AML-193 (cell line): ENCODE measurements at regions not wholly inside any gene's neighbourhood (a gene's known extent, or its start where the extent isn't known, plus 50 kb on each side); places are given as distances from the start of the nearest gene placed in this dataset.

Experiments used
- DNase-seq, 2 experiments: peaks; one replicate each; lab custom pipeline; 2025; lab: John Stamatoyannopoulos, UW

DNA sequence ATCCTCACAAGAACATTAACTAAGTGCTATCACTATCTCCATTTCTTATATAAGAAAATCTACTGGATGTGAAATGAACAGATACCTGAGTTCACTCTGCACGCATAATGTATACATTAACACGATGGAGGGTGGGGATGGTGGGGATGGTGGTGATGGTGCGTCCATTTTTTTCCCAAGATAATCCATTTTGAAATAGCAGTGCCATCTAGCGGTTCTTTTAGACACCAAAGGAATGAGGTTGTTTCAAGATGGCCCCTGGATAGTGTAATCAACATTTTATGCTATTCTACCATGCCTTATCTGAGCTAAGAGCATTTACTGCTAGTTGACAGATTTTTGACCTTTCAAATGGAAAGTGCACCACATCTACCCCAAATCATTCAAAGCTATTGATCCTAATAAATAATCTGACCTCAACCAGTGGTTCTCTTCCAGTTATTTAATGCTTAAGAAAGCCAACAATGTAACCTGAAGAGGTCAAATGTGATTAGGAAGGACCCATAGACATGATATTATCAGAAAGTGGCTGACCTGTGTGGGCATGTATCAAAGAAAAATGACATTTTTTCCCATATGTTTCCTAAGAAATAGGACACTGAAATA, 714.7 kb upstream of the TENM4 start:
- peak; percentile 1 to 24 for DNase-seq

DNA sequence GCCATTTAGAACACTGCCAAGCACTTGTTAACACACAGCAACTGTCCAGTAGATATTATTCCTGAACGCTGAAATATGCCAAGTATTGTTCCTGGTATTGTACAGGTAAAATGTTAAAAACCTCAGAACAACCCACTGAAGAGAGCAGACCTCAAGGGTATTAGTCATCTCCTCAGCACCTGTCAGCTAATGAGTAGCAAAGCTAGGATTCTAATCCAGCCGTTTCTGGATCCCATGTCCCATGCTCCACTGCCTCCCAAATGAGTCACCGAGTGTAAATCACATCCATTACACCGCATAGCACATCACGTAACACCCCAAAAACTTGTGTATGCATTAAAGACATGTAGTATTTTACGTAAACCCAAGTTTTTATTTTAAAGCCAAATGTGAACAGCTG, 705.4 kb upstream of the TENM4 start:
- DNase-seq, result no peak

DNA sequence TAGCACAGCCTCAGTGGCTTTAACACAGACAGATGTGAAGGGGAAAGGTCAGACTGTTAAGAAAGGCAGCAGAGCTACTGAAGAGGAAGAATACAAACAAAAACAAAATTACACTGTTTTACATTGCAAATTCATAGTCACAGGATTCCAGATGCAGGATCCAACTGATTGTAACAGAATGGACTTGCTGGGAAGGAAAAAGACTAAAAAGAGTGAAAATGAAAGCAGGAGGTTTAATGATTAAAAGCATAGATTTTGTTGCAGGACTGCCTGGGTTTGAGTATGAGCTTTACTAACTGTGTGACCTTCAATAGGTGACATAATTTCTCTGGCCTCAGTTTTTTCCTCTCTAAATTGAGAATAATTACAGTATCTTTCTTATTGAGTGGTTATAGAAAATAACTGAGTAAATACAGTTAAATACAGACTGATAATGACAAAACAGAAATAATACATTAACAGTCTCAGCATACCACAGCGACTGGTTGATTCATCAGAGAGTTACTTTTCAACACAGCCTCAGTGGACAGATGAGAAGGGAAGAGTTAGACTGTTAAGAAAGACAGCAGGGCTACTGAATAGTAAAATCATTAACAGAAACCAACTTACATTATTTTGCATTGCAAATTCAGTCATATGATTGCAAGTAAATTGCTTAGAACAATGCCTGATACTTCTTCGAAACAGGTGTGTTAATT, 704.2 kb upstream of the TENM4 start:
- no peak for DNase-seq

DNA sequence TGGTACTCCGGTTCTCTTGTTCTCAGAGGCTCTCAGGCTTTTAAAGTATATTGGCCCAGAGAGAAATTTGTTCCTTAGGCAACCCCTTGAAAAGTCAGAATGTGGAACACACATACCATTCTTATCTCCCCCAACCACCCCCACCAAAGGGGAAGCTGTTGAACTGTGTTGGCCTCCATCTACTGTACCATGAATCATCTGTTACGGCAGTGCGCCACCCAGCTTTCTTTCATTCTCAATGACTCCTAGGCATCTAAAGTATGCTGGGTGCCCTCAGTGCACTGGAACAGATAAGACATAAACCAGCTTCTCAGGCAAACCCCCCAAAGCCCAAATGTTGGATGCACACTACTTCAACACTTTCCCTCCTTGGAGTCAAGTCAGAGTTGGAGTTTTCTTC, 696.2 kb upstream of the TENM4 start:
- DNase-seq, result no peak

- no peak for DNase-seq
Observed at GRCh38 chr11:80129396-80129795, 688.6 kb upstream of the TENM4 start.

DNA sequence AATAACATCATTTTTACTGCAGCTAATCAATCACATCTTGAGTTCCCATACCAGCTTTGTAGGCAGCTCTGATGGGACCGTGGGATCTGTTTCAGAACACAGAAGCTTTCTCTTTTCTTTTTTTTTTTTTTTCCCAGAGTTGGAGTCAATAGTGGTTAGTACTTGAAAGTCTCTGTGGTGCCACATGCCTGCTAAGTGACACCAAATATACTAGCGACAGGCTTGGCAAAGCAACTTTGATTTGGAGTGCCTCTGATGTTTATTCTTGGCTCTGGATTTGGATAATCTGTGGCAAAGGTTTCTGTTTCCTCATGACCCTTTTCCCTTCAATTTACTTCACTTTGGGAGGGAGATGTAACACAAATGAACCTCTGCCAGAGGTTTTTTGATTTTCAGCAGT, 681.4 kb upstream of the TENM4 start:
- no peak for DNase-seq

DNA sequence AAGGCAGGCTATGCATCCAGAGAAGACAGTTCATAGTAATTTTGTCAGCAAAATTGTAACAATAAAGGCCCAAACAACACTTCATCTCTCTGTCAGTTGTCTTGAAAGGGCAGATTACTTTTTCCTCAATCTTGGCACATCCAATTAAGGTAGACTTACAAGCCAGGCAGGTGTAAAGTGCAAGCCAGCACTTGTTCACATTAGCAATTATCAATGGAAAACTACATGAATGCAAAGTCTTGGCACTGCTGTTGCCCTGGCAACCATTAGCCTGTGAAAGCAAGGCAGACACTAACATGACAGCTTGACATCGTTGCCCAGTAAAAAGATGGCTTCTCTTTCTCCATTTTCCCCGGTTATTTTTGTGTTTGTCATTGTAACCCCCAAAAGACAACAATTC, 677.2 kb upstream of the TENM4 start:
- no peak for DNase-seq

DNA sequence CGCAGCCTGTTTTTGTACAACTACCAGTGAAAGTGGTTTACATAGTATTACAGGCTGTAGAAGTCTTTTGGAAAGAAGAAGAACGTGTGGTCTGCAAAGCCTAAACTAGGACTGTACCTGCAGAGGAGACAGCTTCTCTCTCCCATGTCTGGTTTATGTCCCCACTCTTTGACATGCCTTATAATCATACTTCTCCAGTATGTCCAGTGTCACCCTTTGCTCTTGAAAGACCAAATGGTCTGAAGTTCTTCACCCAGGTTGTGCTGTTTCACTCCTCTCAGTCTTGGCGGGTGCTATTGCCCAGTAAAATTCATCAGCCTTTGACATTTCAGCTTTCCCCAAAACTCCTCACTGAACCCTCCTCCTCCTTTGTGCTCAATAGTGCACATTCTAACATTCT, 676.0 kb upstream of the TENM4 start:
- no peak for DNase-seq

GRCh38 chr11:80109652-80110051, 668.8 kb upstream of the TENM4 start:
- no peak for DNase-seq

DNA sequence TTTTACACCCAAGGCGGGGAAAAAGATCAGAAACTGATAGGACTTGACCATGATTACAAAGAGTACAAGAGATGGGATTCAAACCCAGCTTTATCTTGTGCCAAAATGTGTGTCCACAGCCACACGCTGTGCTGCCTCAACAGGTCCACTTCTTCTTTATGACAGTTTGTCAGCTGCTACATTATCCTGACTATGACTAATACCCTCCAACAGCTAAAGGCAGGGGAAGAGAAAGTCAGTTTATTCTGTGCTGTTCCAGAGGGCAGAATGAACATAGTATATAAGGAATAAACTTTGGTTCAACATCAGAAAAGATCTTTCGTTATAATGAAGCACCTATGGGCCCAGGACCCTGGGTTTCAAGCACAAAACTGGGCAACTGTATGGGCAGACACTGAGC, 668.2 kb upstream of the TENM4 start:
- DNase-seq, result no peak

DNA sequence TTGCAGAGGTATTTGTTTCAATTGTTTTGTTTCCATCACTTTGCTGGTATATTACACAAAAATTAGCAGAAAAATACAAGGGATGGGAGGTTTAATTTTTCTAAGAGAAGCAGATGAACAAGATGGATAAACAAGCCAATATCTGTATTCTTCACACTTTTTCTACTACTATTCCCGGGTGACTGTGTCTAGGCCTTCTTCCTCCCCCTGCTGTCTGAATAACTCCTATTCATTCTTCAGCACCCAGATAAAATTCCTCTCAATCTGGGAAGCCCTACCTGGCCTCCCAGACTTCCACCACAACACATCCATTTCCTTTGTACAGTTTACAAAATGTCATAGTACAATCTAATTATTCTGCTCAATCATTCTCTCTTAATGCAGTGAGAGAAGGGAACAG, 666.6 kb upstream of the TENM4 start:
- no peak for DNase-seq

DNA sequence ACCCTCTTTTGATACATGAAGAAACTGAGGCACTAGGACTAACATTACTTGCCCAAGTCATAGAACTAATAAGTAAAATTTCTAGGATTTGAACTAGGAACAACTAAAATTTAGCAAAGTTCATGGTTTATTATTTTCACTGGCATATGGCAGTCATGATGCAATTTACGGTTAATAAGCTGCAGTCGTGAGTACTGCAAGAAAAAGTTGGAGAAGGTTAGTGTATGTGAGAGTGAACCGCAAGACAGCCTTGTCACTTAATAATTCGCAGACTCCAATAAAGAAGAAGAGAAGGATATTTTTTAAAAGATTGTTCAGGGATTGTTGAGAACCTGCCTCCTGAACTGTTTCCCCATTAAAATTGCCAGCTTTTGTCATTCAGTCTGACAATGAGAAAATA, 663.4 kb upstream of the TENM4 start:
- DNase-seq, result no peak

GRCh38 chr11:80103142-80103859, 662.5 kb upstream of the TENM4 start:
- DNase-seq, result no peak

DNA sequence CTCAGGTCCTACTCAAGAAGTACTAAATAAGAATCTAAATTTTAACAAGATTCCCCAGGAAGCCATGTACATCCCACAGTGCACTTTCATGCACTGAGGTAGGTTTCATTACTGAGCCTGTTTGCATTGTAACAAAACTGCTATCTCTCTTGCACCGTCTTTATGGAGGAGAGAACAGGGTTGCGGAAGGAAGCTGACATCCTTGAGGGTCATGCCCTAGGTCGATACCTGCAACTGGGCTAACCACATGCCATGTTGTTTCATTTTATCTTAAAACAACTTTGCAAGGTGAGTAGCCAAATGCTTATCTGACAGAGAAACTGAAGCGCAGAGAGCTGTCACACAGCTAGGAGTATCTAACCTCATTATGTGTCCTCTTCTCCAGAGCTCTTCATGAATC, 656.3 kb upstream of the TENM4 start:
- no peak for DNase-seq

GRCh38 chr11:80096736-80097135, 655.9 kb upstream of the TENM4 start:
- DNase-seq, result no peak

- DNase-seq, result no peak
Observed at GRCh38 chr11:80086496-80087055, 645.7 kb upstream of the TENM4 start.

- DNase-seq, result no peak
Observed at GRCh38 chr11:80085563-80085962, 644.7 kb upstream of the TENM4 start.

GRCh38 chr11:80084608-80085007, 643.8 kb upstream of the TENM4 start:
- DNase-seq, result no peak

- no peak for DNase-seq
Observed at GRCh38 chr11:80083531-80083951, 642.7 kb upstream of the TENM4 start.

DNA sequence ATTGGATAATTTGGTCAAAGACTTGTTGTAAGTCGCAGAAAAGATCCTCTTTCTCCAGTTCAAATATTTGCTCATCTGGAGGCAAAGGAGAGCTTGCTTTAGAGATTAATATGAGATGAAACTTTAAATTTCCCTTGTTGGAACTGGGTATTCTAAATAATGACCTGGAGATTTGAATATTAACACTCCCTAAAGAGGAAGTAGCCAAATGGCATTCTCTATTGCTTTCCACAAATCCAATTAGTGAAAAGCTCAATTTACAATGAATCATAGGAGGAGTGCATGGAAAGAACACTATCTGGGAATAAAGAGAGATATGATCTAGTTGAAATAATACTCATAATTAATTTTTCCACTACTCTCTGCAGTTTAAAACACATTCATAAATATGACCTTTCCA, 641.6 kb upstream of the TENM4 start:
- no peak for DNase-seq

DNA sequence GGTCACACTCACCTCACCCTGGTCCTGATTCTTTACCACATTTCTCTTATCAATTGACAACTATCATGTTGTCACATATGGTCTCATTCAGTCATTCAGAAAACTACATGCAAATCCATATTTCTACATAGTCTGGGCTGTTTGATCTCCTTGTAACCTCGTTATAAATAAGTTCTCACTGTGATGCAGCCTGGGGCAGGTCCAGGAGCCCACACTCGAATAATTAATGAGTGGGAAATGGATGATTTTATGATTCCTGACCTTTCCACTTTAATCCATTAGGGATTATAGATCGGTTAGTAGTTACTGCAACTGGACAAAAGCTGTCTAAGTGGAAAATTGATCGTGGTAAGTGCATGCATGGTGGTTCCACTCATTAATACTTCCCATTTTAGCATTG, 636.3 kb upstream of the TENM4 start:
- no peak for DNase-seq

GRCh38 chr11:80074837-80075236, 634.0 kb upstream of the TENM4 start:
- no peak for DNase-seq

DNA sequence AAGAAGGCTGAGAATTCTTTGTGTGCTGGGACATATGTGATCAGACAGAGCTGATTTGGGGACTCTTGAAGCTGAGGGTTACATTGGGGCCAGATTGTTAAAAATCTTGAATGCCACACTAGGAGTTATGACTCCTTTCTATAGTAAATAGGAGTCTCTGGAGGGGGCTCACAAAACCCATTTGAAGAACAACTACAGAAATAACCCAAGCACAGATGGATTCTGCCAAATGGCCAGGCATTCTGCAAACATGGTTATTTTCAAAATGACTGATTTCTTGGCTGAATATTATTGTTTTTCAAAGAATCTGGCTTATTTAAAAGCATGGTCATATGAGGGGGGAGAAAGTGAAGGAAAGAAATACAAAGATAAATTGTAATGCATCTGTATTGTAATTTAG, 625.5 kb upstream of the TENM4 start:
- no peak for DNase-seq
